ENCODE measurements at regions not wholly inside any gene's neighbourhood (a gene's known extent, or its start where the extent isn't known, plus 50 kb on each side); places are given as distances from the start of the nearest gene placed in this dataset.

- no peak for DNase-seq (ENCODE audit: low read depth)
- TF ChIP-seq CTCF (IDR thresholded peaks at IDR 0.05; ENCODE audit: insufficient read depth, low read depth, low read length): no peak
Observed at GRCh38 chr14:76943072-76943471, 85.4 kb downstream of the IRF2BPL start.

GRCh38 chr14:76941946-76942805, 86.3 kb downstream of the IRF2BPL start:
- TF ChIP-seq CTCF (IDR thresholded peaks at IDR 0.05; ENCODE audit: insufficient read depth, low read depth, low read length): no peak
- no peak for DNase-seq (ENCODE audit: low read depth)
- H3K4me3 ChIP-seq (ENCODE audit: low read depth, low read length): no peak overlapping the region

More at GRCh38 chr14:76943072-76943471, 85.4 kb downstream of the IRF2BPL start:
- H3K4me3 ChIP-seq (ENCODE audit: low read depth, low read length): no peak overlapping the region

GRCh38 chr14:76941544-76941943, 87.0 kb downstream of the IRF2BPL start:
- no peak overlapping the region for H3K4me3 ChIP-seq (ENCODE audit: low read depth, low read length)
- DNase-seq (ENCODE audit: low read depth): no peak

GRCh38 chr14:76940021-76940760, 88.3 kb downstream of the IRF2BPL start:
- H3K4me3 ChIP-seq (ENCODE audit: low read depth, low read length): no peak overlapping the region
- DNase-seq (ENCODE audit: low read depth): no peak
- no peak for TF ChIP-seq CTCF (IDR thresholded peaks at IDR 0.05; ENCODE audit: insufficient read depth, low read depth, low read length)

More at GRCh38 chr14:76941544-76941943, 87.0 kb downstream of the IRF2BPL start:
- TF ChIP-seq CTCF (IDR thresholded peaks at IDR 0.05; ENCODE audit: insufficient read depth, low read depth, low read length): no peak

DNA sequence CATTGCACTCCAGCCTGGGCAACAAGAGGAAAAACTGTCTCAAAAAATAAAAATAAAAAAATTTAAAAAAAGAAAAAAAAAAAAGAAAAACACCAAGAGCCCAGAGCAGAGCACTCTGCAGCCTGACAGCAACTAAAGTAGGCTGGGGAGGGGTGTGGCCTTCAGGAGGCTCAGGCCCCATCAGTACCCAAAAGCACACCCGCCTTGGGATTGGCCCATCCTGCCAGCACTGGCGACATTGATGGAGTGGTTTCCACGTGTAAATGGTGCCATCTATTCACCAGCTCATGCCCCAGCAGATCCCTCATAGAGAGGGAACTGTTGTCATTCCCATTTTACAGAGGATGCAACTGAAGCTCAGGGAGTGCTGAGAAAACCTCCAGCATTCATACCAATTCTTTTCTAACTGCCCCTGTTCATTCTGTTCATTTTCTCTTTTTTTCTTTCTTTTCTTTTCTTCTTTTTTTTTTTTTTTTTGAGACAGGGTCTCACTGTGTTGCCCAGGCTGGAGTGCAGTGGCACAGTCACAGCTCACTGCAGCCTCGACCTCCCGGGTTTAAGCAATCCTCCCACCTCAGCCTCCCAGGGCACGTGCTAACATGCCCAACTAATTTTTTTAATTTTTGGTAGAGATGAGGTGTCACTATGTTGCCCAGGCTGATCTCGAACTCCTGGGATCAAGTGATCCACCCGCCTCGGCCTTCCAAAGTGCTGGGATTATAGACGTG, 89.3 kb downstream of the IRF2BPL start:
- no peak overlapping the region for H3K4me3 ChIP-seq (ENCODE audit: low read depth, low read length)
- DNase-seq (ENCODE audit: low read depth): no peak
- TF ChIP-seq CTCF (IDR thresholded peaks at IDR 0.05; ENCODE audit: insufficient read depth, low read depth, low read length): no peak

GRCh38 chr14:76938092-76938500, 90.4 kb downstream of the IRF2BPL start:
- DNase-seq (ENCODE audit: low read depth): no peak
- no peak for TF ChIP-seq CTCF (IDR thresholded peaks at IDR 0.05; ENCODE audit: insufficient read depth, low read depth, low read length)
- H3K4me3 ChIP-seq (ENCODE audit: low read depth, low read length): no peak overlapping the region
